Neural progenitor cell (in vitro differentiated cells): ENCODE measurements at regions not wholly inside any gene's neighbourhood (a gene's known extent, or its start where the extent isn't known, plus 50 kb on each side); places are given as distances from the start of the nearest gene placed in this dataset.

ENCODE experiments used
- DNase-seq: peaks from one replicate; pipeline ENCODE4 v3.0.0-alpha.2; 2016; ENCODE audit warnings: low spot score
- H2AFZ ChIP-seq: fragments of 200-600 bp; sonication (generic); replicated peaks from 2 replicates; pipeline ENCODE4 v1.6.1; 2016; ENCODE audit warnings: antibody characterized with exemption
- H3F3A ChIP-seq: fragments of 200-600 bp; sonication (generic); 2 replicates; pipeline ENCODE4 v1.6.1; 2016; ENCODE audit warnings: antibody characterized with exemption, low read depth
- H3K27ac ChIP-seq: fragments of 200-600 bp; sonication (generic); 2 replicates; pipeline ENCODE4 v1.5.1; 2016; ENCODE audit warnings: mild to moderate bottlenecking
- H3K27me3 ChIP-seq: fragments of 200-600 bp; sonication (generic); 2 replicates; pipeline ENCODE4 v1.6.1; 2016; ENCODE audit warnings: mild to moderate bottlenecking, moderate library complexity
- H3K36me3 ChIP-seq: fragments of 200-600 bp; sonication (generic); 2 replicates; pipeline ENCODE4 v1.5.1; 2016
- H3K4me1 ChIP-seq: fragments of 200-600 bp; sonication (generic); 2 replicates; pipeline ENCODE4 v1.6.1; 2016; ENCODE audit warnings: mixed run types
- H3K4me2 ChIP-seq: fragments of 200-600 bp; sonication (generic); 2 replicates; pipeline ENCODE4 v1.6.1; 2016
- H3K4me3 ChIP-seq: fragments of 200-600 bp; sonication (generic); 2 replicates; pipeline ENCODE4 v1.5.1; 2016
- H3K79me2 ChIP-seq: fragments of 200-600 bp; sonication (generic); 2 replicates; pipeline ENCODE4 v1.6.1; 2016; ENCODE audit warnings: low read depth
- H3K9ac ChIP-seq: fragments of 200-600 bp; sonication (generic); 2 replicates; pipeline ENCODE4 v1.6.1; 2016
- H3K9me3 ChIP-seq: fragments of 200-600 bp; sonication (generic); 2 replicates; pipeline ENCODE4 v1.5.1; 2016; ENCODE audit warnings: low read depth
- H4K20me1 ChIP-seq: fragments of 200-600 bp; sonication (generic); 2 replicates; pipeline ENCODE4 v1.6.1; 2016; ENCODE audit warnings: low read depth
- H3K27ac Mint-ChIP-seq: 3 replicates; pipeline ENCODE4 v1.8.0; 2021; ENCODE audit warnings: mixed read lengths
- H3K27me3 Mint-ChIP-seq: 2 replicates; pipeline ENCODE4 v1.8.0; 2022; ENCODE audit warnings: low read depth, mild to moderate bottlenecking, inconsistent platforms, moderate library complexity, mixed read lengths; ENCODE audit not compliant: insufficient read depth
- H3K36me3 Mint-ChIP-seq: 3 replicates; pipeline ENCODE4 v1.8.0; 2021; ENCODE audit warnings: mixed read lengths
- H3K4me1 Mint-ChIP-seq: 3 replicates; pipeline ENCODE4 v1.8.0; 2021; ENCODE audit warnings: mixed read lengths
- H3K4me3 Mint-ChIP-seq: 3 replicates; pipeline ENCODE4 v1.8.0; 2021; ENCODE audit warnings: mild to moderate bottlenecking, moderate library complexity, mixed read lengths
- H3K9me3 Mint-ChIP-seq: 3 replicates; pipeline ENCODE4 v1.8.0; 2020; ENCODE audit warnings: mixed read lengths
- EZH2 ChIP-seq: fragments of 200-600 bp; sonication (generic); IDR thresholded peaks from 2 replicates; pipeline ENCODE4 v1.6.1; 2017; ENCODE audit warnings: antibody characterized with exemption, mild to moderate bottlenecking, moderate library complexity
- EZH2phosphoT487 ChIP-seq: fragments of 200-600 bp; sonication (generic); IDR thresholded peaks from 2 replicates; pipeline ENCODE4 v1.6.1; 2017; ENCODE audit warnings: antibody characterized with exemption
- TF ChIP-seq, protein P1 (sequence below): fragments of 200-600 bp; sonication (generic); IDR thresholded peaks from 2 replicates; pipeline ENCODE4 v1.5.1; 2017; ENCODE audit warnings: antibody characterized with exemption, mild to moderate bottlenecking

DNA sequence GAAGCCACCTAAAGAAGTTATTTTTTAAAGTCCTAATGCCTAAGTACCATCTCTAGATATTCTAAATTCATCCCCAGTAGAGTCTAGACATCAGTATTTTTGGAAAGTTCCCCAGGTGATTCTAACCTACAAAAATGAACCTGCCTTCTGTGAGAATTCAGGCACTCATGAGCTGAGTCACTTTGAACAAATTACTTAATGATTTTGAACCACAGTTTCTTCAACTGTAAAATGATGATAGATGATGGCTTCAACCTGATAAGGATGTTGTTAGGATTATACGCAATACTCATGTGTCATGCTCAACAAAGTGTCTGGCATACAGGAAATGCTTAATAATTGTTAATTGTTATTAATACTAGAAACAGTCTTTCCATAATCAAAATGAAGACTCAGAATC lies 82.8 kb upstream of the OR5AK2 start:
- Histone ChIP-seq H3K27ac (no peak overlapping the region), H3K36me3 (no peaks in the 10 kb centered on the region), H3F3A (no peaks in the 10 kb centered on the region), H3K4me2 (no peak overlapping the region), H3K9me3 (no peaks in the 10 kb centered on the region), H3K4me3 (no peak overlapping the region), H4K20me1 (no peaks in the 10 kb centered on the region), H3K4me1 (no peaks in the 10 kb centered on the region), H2AFZ (no peak overlapping the region), H3K27me3 (no peaks in the 10 kb centered on the region), H3K9ac (no peak overlapping the region), H3K79me2 (no peaks in the 10 kb centered on the region)
- no peaks in the 10 kb centered on the region for H3K9me3 Mint-ChIP-seq
- H3K4me3 Mint-ChIP-seq: no peak overlapping the region
- H3K27me3 Mint-ChIP-seq: no peaks in the 10 kb centered on the region
- TF ChIP-seq EZH2phosphoT487 (no peak), EZH2 (no peak)
- TF ChIP-seq, protein P1, sequence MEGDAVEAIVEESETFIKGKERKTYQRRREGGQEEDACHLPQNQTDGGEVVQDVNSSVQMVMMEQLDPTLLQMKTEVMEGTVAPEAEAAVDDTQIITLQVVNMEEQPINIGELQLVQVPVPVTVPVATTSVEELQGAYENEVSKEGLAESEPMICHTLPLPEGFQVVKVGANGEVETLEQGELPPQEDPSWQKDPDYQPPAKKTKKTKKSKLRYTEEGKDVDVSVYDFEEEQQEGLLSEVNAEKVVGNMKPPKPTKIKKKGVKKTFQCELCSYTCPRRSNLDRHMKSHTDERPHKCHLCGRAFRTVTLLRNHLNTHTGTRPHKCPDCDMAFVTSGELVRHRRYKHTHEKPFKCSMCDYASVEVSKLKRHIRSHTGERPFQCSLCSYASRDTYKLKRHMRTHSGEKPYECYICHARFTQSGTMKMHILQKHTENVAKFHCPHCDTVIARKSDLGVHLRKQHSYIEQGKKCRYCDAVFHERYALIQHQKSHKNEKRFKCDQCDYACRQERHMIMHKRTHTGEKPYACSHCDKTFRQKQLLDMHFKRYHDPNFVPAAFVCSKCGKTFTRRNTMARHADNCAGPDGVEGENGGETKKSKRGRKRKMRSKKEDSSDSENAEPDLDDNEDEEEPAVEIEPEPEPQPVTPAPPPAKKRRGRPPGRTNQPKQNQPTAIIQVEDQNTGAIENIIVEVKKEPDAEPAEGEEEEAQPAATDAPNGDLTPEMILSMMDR: no peak
- H3K36me3 Mint-ChIP-seq: no peaks in the 10 kb centered on the region
- H3K27ac Mint-ChIP-seq: no peak overlapping the region
- no peak for DNase-seq
- peaks cover 1% of the 10 kb centered on the region for H3K4me1 Mint-ChIP-seq

GRCh38 chr11:56905442-56905841 lies 83.3 kb upstream of the OR5AK2 start:
- no peaks in the 10 kb centered on the region for H3F3A ChIP-seq
- no peak overlapping the region for H3K9ac ChIP-seq
- no peaks in the 10 kb centered on the region for H3K36me3 ChIP-seq
- no peak overlapping the region for H3K4me3 ChIP-seq
- no peaks in the 10 kb centered on the region for H3K79me2 ChIP-seq
- H3K4me2 ChIP-seq: no peak overlapping the region
- no peaks in the 10 kb centered on the region for H3K4me1 ChIP-seq
- TF ChIP-seq, protein P1: no peak
- no peak overlapping the region for H3K27ac Mint-ChIP-seq
- no peak overlapping the region for H2AFZ ChIP-seq
- DNase-seq: no peak
- H3K27me3 Mint-ChIP-seq: no peaks in the 10 kb centered on the region
- no peaks in the 10 kb centered on the region for H3K9me3 ChIP-seq
- no peaks in the 10 kb centered on the region for H4K20me1 ChIP-seq
- H3K9me3 Mint-ChIP-seq: no peaks in the 10 kb centered on the region
- no peaks in the 10 kb centered on the region for H3K27me3 ChIP-seq
- no peaks in the 10 kb centered on the region for H3K4me1 Mint-ChIP-seq
- no peak overlapping the region for H3K27ac ChIP-seq
- H3K36me3 Mint-ChIP-seq: no peaks in the 10 kb centered on the region
- no peak overlapping the region for H3K4me3 Mint-ChIP-seq

DNA sequence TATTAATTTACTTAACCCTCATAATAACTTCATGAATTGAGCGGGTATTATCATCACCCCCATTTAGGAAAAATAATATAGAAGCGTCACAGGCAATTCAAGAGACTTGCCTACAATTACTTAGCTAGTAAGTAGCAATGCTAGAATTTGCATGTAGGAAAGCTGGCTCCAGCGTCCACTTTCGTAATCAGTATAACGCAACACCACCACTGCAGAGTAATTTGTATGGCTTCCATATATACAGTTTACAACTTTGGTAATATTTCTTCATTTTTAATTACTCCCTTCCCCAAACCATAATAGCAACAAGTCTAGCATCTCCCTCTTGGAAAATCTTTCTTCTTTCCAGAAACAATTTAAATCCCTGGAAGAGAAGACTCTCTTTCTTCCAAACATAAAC lies 89.9 kb upstream of the OR5AK2 start:
- H3K4me3 Mint-ChIP-seq: no peak overlapping the region
- no peaks in the 10 kb centered on the region for H3K4me1 Mint-ChIP-seq
- H3K4me1 ChIP-seq: no peaks in the 10 kb centered on the region
- no peak overlapping the region for H3K27ac Mint-ChIP-seq
- no peak overlapping the region for H2AFZ ChIP-seq
- no peak overlapping the region for H3K4me2 ChIP-seq
- no peak overlapping the region for H3K9ac ChIP-seq
- H3K27me3 ChIP-seq: no peaks in the 10 kb centered on the region
- no peak overlapping the region for H3K4me3 ChIP-seq
- DNase-seq: no peak
- H3K27ac ChIP-seq: no peak overlapping the region
- H3K36me3 ChIP-seq: no peaks in the 10 kb centered on the region
- no peak for TF ChIP-seq EZH2
- TF ChIP-seq, protein P1: no peak
- TF ChIP-seq EZH2phosphoT487: no peak
- H3K9me3 ChIP-seq: no peaks in the 10 kb centered on the region
- no peaks in the 10 kb centered on the region for H3K79me2 ChIP-seq
- no peaks in the 10 kb centered on the region for H4K20me1 ChIP-seq
- no peaks in the 10 kb centered on the region for H3F3A ChIP-seq
- peaks cover 5% of the 10 kb centered on the region for H3K27me3 Mint-ChIP-seq
- no peaks in the 10 kb centered on the region for H3K9me3 Mint-ChIP-seq
- no peaks in the 10 kb centered on the region for H3K36me3 Mint-ChIP-seq
